Effector memory CD8-positive, alpha-beta T cell (primary cell): ENCODE measurements at regions not wholly inside any gene's neighbourhood (a gene's known extent, or its start where the extent isn't known, plus 50 kb on each side); places are given as distances from the start of the nearest gene placed in this dataset.

Experiments
- ATAC-seq: fragments of 150-1000 bp; cut with Tn5 transposase; replicated peaks from 2 replicates; pipeline ENCODE4 v1.10.0; 2021; ENCODE audit warnings: mild to moderate bottlenecking, moderate library complexity
- DNase-seq, 3 experiments: peaks; one replicate each; pipeline ENCODE4 v3.0.0; 2021
- H3K27ac Mint-ChIP-seq, 2 donors: one replicate each; pipeline ENCODE4 v1.8.0; 2022; ENCODE audit warnings: mild to moderate bottlenecking in 2 of 2, mixed read lengths in 2 of 2, moderate library complexity in 2 of 2
- H3K27me3 Mint-ChIP-seq, 2 donors: one replicate each; pipeline ENCODE4 v1.8.0; 2022; ENCODE audit warnings: mixed read lengths in 2 of 2
- H3K36me3 Mint-ChIP-seq: one replicate; pipeline ENCODE4 v1.8.0; 2022; ENCODE audit warnings: mild to moderate bottlenecking, moderate library complexity, mixed read lengths; ENCODE audit not compliant: insufficient read depth
- H3K4me1 Mint-ChIP-seq, 2 donors: one replicate each; pipeline ENCODE4 v1.8.0; 2022; ENCODE audit warnings: low read depth in 2 of 2, mixed read lengths in 2 of 2
- H3K4me3 Mint-ChIP-seq, 2 donors: one replicate each; pipeline ENCODE4 v1.8.0; 2022; ENCODE audit warnings: mild to moderate bottlenecking in 2 of 2, mixed read lengths in 2 of 2, moderate library complexity in 2 of 2
- H3K9me3 Mint-ChIP-seq, 2 donors: one replicate each; pipeline ENCODE4 v1.8.0; 2022; ENCODE audit warnings: mixed read lengths in 2 of 2

DNA sequence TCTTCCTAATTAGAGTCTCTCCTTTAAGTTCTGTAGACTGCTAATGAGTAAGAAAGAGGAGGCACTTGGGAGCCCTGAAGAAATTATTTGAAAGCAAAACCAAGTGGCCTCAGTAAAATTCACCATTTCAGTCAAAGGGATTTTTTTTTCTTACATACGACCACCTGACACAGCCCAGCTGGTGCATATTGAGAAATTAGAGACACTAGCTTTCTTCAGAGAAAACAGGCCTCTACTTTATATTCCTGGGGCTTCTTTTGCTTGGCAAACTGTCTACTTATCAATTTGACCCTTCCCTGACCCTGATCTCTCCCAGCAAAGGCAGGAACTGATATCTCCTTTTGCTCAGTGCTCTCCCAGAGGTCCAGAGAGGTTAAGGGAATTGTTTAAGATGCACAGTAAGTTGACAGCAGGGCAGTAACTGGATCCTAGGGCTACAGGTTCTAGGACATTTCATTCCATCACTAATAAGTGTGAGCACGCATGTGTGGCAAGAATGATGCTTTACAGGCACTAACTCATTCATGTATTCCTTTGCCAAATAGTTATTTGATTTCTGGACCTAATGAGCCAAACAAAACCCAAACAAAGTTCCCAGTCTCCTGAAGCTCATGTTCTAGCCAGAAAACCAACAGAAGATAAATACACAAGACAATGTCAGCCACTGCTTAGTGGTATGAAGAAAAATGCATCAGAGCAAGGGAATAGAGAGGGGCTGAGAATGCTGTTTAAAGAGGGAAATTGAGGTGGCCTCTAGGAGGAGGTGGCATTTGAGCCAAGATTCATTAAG, 467.6 kb downstream of the SOX6 start:
- peaks cover 2% of the 10 kb centered on the region for H3K36me3 Mint-ChIP-seq

DNA sequence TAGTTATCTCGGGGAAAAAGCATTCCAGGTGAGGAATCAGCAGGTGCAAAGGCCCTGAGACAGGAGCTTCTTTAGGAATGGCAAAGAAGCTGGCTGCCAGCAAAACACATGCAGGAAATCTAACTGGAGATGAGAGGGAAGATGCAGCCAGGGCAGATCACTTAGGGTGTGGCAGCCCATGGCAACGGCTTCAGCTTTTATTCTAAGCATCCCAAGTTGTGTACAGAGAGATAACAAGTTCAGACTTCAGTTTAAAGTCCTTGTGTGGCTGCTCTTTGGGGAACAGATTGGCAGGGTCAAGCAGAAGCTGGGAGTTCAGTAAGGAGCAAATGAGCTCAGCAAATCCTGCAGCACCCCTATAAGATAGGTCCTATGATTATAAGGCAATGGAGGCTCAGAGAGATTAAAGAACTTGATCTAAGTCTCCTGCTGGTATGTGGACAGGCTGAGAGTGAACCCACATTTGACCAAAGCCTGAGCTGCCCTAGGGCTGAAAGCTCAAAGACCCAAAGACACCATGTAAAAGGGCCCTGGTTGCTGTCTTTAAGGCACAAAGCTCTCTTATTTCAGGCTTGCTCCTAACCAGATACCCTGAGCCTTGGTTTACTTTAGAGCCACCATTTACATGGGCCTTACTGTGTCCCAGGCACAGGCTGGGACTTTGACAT, 466.8 kb downstream of the SOX6 start:
- no peak for ATAC-seq
- H3K36me3 Mint-ChIP-seq, result peaks cover 2% of the 10 kb centered on the region
- peaks cover 0 to 4% of the 10 kb centered on the region in 2 donors for H3K9me3 Mint-ChIP-seq
- no peaks in the 10 kb centered on the region for H3K27me3 Mint-ChIP-seq
- H3K4me3 Mint-ChIP-seq, result no peak overlapping the region
- no peak overlapping the region for H3K27ac Mint-ChIP-seq
- no peak for DNase-seq
- no peaks in the 10 kb centered on the region for H3K4me1 Mint-ChIP-seq

More for the DNA sequence above, 467.6 kb downstream of the SOX6 start:
- no peak overlapping the region for H3K4me3 Mint-ChIP-seq
- no peak for DNase-seq
- no peak for ATAC-seq
- no peaks in the 10 kb centered on the region for H3K4me1 Mint-ChIP-seq
- no peaks in the 10 kb centered on the region for H3K27me3 Mint-ChIP-seq
- peaks cover 0 to 4% of the 10 kb centered on the region in 2 donors for H3K9me3 Mint-ChIP-seq
- no peak overlapping the region for H3K27ac Mint-ChIP-seq

DNA sequence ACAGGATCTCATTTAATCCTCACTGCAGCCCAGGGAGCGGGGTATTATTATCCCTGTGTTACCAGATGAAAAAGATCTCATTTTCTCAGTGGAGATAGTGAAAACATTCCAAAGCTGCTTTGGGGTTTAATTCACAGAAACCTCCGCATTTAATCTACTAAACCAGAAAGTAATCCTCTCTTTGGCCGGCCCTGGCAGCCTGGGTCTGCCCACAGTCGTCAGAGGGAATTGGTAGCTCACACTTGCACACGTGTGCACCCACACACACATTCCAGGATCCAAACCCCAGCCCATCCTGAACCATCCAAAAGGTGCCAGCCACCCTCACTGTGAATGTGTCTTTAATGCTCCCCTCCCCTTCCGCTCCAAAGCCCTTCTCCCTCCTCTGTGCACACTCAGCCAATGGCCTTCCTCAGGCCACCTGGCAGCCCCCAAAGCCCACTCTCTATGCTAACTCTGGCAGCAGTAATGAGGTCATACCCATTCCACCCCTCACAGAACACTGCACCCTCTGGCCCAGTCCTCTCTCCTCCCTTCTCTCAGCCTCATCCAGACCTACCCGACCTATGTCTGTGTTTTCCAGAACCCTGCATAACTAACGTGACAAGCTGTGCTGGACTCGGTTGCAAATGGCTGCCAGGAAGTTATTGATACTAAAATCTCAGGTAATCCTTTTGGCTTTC, 466.2 kb downstream of the SOX6 start:
- Mint-ChIP-seq H3K4me1 (no peaks in the 10 kb centered on the region), H3K9me3 (peaks cover 0 to 4% of the 10 kb centered on the region in 2 donors), H3K27me3 (no peaks in the 10 kb centered on the region), H3K27ac (no peak overlapping the region), H3K36me3 (peaks cover 2% of the 10 kb centered on the region), H3K4me3 (no peak overlapping the region)
- DNase-seq (no peak), ATAC-seq (no peak)

DNA sequence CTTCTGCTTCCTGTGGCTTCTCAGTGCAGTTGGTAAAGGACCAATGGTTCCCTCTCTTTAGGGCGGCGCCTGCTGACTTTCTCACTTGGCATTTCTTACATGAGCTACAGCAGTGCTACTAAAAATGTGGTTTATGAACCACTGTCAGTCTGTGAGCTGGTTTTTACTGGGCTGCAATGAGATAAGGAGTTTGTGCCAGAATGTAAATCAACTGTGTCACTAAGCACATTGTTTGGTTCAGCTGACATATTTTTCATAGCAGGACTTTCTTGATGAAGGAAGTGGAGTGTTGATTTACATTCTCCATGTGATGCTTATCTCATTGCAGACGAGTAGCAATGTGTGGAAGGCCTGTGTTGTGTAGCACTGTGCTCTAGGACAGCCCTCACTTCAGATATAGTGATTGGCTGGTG, 463.3 kb downstream of the SOX6 start:
- peaks cover 0 to 4% of the 10 kb centered on the region in 2 donors for H3K9me3 Mint-ChIP-seq
- DNase-seq (no peak), ATAC-seq (no peak)
- H3K27ac Mint-ChIP-seq, result no peak overlapping the region
- no peak overlapping the region for H3K4me3 Mint-ChIP-seq
- H3K4me1 Mint-ChIP-seq, result no peaks in the 10 kb centered on the region
- peaks cover 2% of the 10 kb centered on the region for H3K36me3 Mint-ChIP-seq
- H3K27me3 Mint-ChIP-seq, result no peaks in the 10 kb centered on the region

DNA sequence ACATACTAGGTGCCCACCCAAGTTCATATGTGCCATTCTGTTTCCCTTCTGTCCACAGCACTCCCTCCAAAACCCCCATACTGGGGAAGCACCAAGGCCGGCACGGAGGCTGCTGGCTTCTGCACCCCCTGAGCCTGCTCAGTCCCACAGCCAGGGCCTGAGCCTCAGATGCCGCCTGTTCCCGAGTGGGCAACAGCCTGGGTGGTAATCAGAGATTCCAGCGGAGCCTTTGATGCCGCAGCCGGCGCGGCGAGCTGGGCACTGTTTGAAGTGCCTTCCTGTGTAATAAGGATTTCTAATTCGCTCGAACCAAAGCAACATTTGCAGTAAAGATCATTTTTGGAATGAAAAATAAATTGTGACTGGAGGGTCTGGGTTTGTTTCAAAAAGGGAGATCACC, 460.3 kb downstream of the SOX6 start:
- H3K4me1 Mint-ChIP-seq, result no peaks in the 10 kb centered on the region

DNA sequence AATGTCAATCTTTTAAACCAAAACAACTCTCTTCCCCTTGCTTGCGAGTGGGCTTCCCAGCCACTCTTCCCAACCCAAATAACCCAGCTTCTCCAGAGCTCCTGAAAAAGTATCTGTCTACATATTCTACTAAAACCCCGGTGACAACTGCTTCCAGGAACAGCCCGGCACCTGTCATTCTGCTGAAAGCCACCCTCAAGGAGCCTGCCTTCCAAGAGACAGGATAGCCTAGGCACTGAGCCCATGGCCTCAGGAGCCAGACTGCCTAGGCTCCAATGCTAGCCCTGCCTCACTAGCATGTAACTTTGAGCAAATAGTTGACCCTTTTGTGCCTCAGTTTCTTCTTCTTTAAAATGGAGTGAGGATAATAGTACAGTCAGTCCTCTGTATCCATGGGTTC, 459.8 kb downstream of the SOX6 start:
- no peaks in the 10 kb centered on the region for H3K36me3 Mint-ChIP-seq
- H3K27me3 Mint-ChIP-seq, result no peaks in the 10 kb centered on the region
- H3K9me3 Mint-ChIP-seq, result peaks cover 4 to 8% of the 10 kb centered on the region in 2 donors
- no peak for DNase-seq
- no peaks in the 10 kb centered on the region for H3K4me1 Mint-ChIP-seq
- no peak overlapping the region for H3K27ac Mint-ChIP-seq
- H3K4me3 Mint-ChIP-seq, result no peak overlapping the region
- no peak for ATAC-seq

More for the DNA sequence above, 460.3 kb downstream of the SOX6 start:
- H3K36me3 Mint-ChIP-seq, result no peaks in the 10 kb centered on the region
- no peak overlapping the region for H3K4me3 Mint-ChIP-seq
- H3K27me3 Mint-ChIP-seq, result no peaks in the 10 kb centered on the region
- H3K27ac Mint-ChIP-seq, result no peak overlapping the region
- ATAC-seq (no peak), DNase-seq (no peak)
- H3K9me3 Mint-ChIP-seq, result peaks cover 4 to 8% of the 10 kb centered on the region in 2 donors

DNA sequence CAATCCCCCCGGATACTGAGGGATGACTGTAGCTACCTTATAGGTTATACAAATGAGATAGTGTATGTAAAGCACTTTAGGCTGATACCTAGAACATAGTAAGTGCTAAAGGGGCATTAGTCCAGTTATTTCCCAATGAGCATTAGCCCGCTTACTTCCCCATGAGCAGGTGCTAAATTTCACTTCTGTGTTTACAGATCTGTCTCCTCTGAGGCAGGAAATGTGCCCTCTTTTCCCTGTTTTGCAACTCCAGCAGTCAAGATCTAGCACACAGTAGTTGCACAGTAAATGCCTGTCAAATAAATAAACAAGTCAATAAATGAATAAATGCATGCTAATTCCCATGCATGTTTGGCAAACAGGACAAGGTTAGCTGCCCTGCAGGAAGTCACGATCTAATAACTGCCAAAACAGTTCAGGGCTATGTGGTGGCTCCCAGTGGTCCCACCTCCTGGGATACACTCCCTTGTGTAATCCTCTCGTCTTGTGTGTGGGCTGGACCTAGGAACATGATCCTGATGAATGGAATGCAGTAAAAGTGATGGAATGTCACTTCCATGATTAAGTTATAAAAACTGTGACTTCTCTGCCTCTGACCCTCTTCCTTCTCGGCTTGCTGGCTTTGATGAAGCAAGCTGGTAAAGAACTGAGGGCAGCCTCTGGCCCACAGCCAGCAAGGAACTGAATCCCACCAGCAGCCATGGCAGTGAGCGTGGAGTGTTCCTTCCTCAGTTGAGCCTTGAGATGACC, 459.0 kb downstream of the SOX6 start:
- Mint-ChIP-seq H3K9me3 (peaks cover 4 to 8% of the 10 kb centered on the region in 2 donors), H3K27ac (no peak overlapping the region), H3K36me3 (no peaks in the 10 kb centered on the region), H3K4me1 (no peaks in the 10 kb centered on the region), H3K27me3 (no peaks in the 10 kb centered on the region), H3K4me3 (no peak overlapping the region)
- ATAC-seq (no peak), DNase-seq (no peak)

DNA sequence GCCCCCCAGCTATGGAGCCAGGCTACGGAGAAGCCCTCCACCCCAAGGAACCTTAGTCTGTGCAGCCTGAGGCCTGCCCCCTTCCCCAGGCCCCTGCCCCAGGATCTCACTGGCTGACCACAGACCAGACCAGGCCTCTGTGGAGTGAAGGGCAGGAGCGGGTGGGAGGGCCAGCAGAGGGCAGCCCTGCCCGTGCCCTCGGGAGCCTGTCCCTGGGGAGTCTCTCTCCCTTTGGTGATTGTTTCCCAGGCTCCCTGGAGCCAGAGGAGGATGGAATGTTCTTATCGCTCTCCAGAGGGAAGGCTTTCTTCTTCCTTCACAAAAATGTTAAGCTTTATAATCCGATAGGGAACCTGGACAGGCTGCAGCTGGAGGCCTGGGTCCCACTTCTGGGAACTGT, 455.3 kb downstream of the SOX6 start:
- Mint-ChIP-seq H3K36me3 (no peaks in the 10 kb centered on the region), H3K27ac (no peak overlapping the region), H3K27me3 (no peaks in the 10 kb centered on the region), H3K4me3 (no peak overlapping the region), H3K9me3 (peaks cover 0 to 8% of the 10 kb centered on the region in 2 donors), H3K4me1 (no peaks in the 10 kb centered on the region)
- ATAC-seq, result no peak
- DNase-seq, result no peak

DNA sequence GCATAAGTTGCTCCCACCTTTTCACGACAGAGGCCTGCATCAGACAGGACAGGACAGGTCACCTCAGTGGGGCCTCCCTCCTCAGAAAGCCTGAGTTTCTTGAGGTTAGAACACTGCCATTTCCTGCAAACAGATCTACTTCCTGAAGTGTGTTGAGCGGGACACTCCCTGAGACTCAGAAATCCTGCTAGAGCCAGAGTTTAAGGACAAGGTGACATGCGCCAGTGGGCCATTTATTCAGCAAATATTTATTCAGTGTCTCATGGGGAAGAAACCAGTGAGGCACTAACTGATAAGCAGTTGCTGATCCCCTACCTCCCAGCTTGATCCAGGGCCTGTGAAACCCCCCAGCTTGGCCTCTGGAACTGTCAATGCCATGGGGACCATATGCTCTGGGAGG, 454.6 kb downstream of the SOX6 start:
- ATAC-seq, result no peak
- Mint-ChIP-seq H3K36me3 (no peaks in the 10 kb centered on the region), H3K4me3 (no peak overlapping the region), H3K27me3 (no peaks in the 10 kb centered on the region), H3K4me1 (no peaks in the 10 kb centered on the region), H3K9me3 (peaks cover 0 to 8% of the 10 kb centered on the region in 2 donors), H3K27ac (no peak overlapping the region)
- DNase-seq, result no peak

DNA sequence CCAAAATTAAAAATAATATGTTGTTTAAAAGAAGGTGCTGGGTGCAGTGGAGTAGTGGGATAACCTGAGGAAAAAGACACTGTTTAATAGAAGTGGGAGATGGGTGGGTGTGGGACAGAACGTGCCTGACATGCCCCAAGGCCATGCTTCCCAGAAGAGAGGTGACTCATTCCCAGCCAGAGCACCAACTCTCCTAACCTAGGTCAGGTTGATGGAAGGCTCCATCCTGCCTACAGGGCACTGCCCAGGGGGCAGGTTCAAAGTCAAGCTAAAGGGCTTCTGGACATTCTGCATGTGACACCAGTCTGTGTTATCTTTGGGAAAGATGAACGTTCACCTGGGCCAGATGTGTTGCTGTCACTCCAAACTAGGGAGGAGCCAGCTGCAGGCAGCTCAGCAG, 453.1 kb downstream of the SOX6 start:
- no peaks in the 10 kb centered on the region for H3K27me3 Mint-ChIP-seq
- H3K27ac Mint-ChIP-seq, result no peak overlapping the region
- H3K36me3 Mint-ChIP-seq, result no peaks in the 10 kb centered on the region
- no peak overlapping the region for H3K4me3 Mint-ChIP-seq
- no peaks in the 10 kb centered on the region for H3K4me1 Mint-ChIP-seq
- ATAC-seq (no peak), DNase-seq (no peak)
- peaks cover 0 to 8% of the 10 kb centered on the region in 2 donors for H3K9me3 Mint-ChIP-seq

DNA sequence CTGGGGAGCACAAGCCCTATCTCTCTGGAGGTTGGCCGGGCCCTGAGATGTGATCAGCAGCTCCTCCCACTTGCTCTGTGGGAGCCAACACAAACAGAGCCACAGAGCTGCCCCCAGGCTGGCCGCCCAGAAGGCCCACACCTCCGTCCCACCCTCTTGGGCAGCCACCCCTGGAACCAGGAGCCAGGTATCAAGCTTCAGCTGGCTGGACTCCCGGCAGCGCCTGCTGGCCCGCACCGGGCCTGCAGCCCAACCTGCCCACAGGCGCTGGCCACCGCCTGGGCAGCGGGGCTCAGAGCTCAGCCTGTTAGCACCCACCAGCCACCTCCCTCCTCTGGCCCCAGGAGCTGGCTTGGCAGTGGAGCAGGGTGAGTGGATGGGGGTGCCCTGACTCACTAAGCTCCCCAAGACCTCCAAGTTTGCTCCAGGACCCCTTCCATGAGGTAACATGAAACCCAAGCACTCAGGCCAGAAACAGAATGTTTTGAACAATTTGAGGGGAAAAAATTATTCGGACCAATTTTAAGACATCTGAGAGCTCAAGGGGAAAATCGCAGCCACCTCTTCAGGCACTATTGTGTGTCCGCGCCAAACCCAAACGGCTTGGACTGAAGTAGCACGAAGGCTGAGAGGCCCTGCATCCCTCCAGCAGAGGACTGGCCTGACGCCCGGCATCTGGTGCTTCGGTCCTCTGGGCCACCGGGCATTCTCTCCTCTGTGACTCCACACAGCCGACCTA, 450.8 kb downstream of the SOX6 start:
- Mint-ChIP-seq H3K27me3 (no peaks in the 10 kb centered on the region), H3K4me1 (no peaks in the 10 kb centered on the region), H3K27ac (no peak overlapping the region), H3K4me3 (no peak overlapping the region), H3K36me3 (no peaks in the 10 kb centered on the region), H3K9me3 (no peaks in the 10 kb centered on the region)
- DNase-seq (no peak), ATAC-seq (no peak)

DNA sequence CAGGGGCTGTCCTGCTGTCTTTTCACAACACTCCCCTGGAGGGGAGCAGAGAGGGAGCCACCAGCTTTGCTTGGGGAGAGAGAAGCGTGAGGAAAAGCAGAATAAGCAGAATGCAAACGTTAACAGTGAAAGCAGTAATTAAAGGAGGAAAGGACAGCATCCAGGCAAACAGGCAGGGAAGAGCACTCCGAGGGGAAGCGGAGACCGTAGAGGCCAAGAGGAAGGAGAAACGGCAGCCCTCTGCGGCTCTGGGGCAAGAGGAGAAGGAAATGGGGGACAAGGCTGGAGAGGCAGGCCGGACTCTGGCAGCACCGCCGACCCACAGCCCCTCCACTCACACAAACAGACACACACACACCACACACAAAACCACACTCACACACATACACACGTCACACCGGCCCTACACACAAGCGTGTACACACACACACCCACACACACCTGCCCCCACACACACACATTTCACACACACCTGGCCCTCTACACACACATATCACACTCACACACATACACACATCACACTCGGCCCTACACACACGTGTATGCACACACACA, 449.8 kb downstream of the SOX6 start:
- Mint-ChIP-seq H3K27ac (no peak overlapping the region), H3K4me1 (no peaks in the 10 kb centered on the region), H3K9me3 (no peaks in the 10 kb centered on the region), H3K36me3 (no peaks in the 10 kb centered on the region), H3K27me3 (no peaks in the 10 kb centered on the region), H3K4me3 (no peak overlapping the region)
- no peak for ATAC-seq
- DNase-seq, result no peak
